Osteocyte (in vitro differentiated cells): ENCODE measurements at regions not wholly inside any gene's neighbourhood (a gene's known extent, or its start where the extent isn't known, plus 50 kb on each side); places are given as distances from the start of the nearest gene placed in this dataset.

Experiments
- DNase-seq: peaks from one replicate; pipeline ENCODE4 v3.0.0; 2021; ENCODE audit warnings: mixed read lengths; ENCODE audit not compliant: unreplicated experiment; ENCODE audit errors: extremely low spot score
- H3K27ac Mint-ChIP-seq: one replicate; pipeline ENCODE4 v1.8.0; 2021; ENCODE audit warnings: mild to moderate bottlenecking, mixed read lengths; ENCODE audit not compliant: unreplicated experiment
- H3K27me3 Mint-ChIP-seq: one replicate; pipeline ENCODE4 v1.8.0; 2021; ENCODE audit warnings: mixed read lengths; ENCODE audit not compliant: unreplicated experiment
- H3K36me3 Mint-ChIP-seq: one replicate; pipeline ENCODE4 v1.8.0; 2021; ENCODE audit warnings: mixed read lengths; ENCODE audit not compliant: unreplicated experiment
- H3K4me1 Mint-ChIP-seq: one replicate; pipeline ENCODE4 v1.8.0; 2021; ENCODE audit warnings: mixed read lengths; ENCODE audit not compliant: unreplicated experiment
- H3K4me3 Mint-ChIP-seq: one replicate; pipeline ENCODE4 v1.8.0; 2021; ENCODE audit warnings: mild to moderate bottlenecking, moderate library complexity, mixed read lengths; ENCODE audit not compliant: unreplicated experiment
- H3K9me3 Mint-ChIP-seq: one replicate; pipeline ENCODE4 v1.8.0; 2021; ENCODE audit warnings: mixed read lengths; ENCODE audit not compliant: unreplicated experiment
- CTCF ChIP-seq: fragments of 200-600 bp; sonication (generic); IDR thresholded peaks from 2 replicates; pipeline ENCODE4 v1.5.0; 2021; ENCODE audit warnings: antibody characterized with exemption, mild to moderate bottlenecking, moderate library complexity

- TF ChIP-seq CTCF: no peak
- Mint-ChIP-seq H3K4me1 (no peaks in the 10 kb centered on the region), H3K27me3 (no peaks in the 10 kb centered on the region), H3K9me3 (peaks cover 11% of the 10 kb centered on the region), H3K36me3 (no peaks in the 10 kb centered on the region), H3K4me3 (no peak overlapping the region), H3K27ac (no peak overlapping the region)
- no peak for DNase-seq
These were observed 893.8 kb downstream of the TLE4 start for GRCh38 chr9:80465556-80465955.

- H3K36me3 Mint-ChIP-seq: no peaks in the 10 kb centered on the region
- H3K9me3 Mint-ChIP-seq: peaks cover 6% of the 10 kb centered on the region
- TF ChIP-seq CTCF: no peak
- no peaks in the 10 kb centered on the region for H3K27me3 Mint-ChIP-seq
- no peaks in the 10 kb centered on the region for H3K4me1 Mint-ChIP-seq
- no peak overlapping the region for H3K4me3 Mint-ChIP-seq
- no peak for DNase-seq
- no peak overlapping the region for H3K27ac Mint-ChIP-seq
These were observed 877.7 kb downstream of the TLE4 start for GRCh38 chr9:80449513-80449912.

- Mint-ChIP-seq H3K36me3 (no peaks in the 10 kb centered on the region), H3K27ac (no peak overlapping the region), H3K27me3 (no peaks in the 10 kb centered on the region), H3K4me3 (no peak overlapping the region), H3K4me1 (no peaks in the 10 kb centered on the region), H3K9me3 (peaks cover 6% of the 10 kb centered on the region)
- no peak for TF ChIP-seq CTCF
- no peak for DNase-seq
These were observed 877.2 kb downstream of the TLE4 start for GRCh38 chr9:80448996-80449395.

- H3K4me3 Mint-ChIP-seq: no peak overlapping the region
- H3K27me3 Mint-ChIP-seq: no peaks in the 10 kb centered on the region
- H3K36me3 Mint-ChIP-seq: no peaks in the 10 kb centered on the region
- H3K27ac Mint-ChIP-seq: no peak overlapping the region
- peaks cover 6% of the 10 kb centered on the region for H3K9me3 Mint-ChIP-seq
- no peak for TF ChIP-seq CTCF
- DNase-seq: no peak
- no peaks in the 10 kb centered on the region for H3K4me1 Mint-ChIP-seq
These were observed 876.1 kb downstream of the TLE4 start for GRCh38 chr9:80447876-80448275.

- H3K4me3 Mint-ChIP-seq: no peak overlapping the region
- no peaks in the 10 kb centered on the region for H3K27me3 Mint-ChIP-seq
- no peak overlapping the region for H3K27ac Mint-ChIP-seq
- peaks cover under 1% of the 10 kb centered on the region for H3K4me1 Mint-ChIP-seq
- no peak for DNase-seq
- H3K36me3 Mint-ChIP-seq: no peaks in the 10 kb centered on the region
- no peak for TF ChIP-seq CTCF
- H3K9me3 Mint-ChIP-seq: no peaks in the 10 kb centered on the region
These were observed 869.0 kb downstream of the TLE4 start for GRCh38 chr9:80440724-80441123.
